Ovary (tissue), 3 donors: ENCODE measurements at regions not wholly inside any gene's neighbourhood (a gene's known extent, or its start where the extent isn't known, plus 50 kb on each side); places are given as distances from the start of the nearest gene placed in this dataset.

ENCODE experiments used
- CTCF ChIP-seq, 3 donors: fragments of 450-650 bp in 2 of 3; fragments of 200-600 bp in 1 of 3; IDR thresholded peaks; one replicate each; pipeline versions ENCODE4 v1.5.1 to v1.8.0; 2016 to 2022; ENCODE audit warnings: antibody characterized with exemption in 3 of 3, mild to moderate bottlenecking in 1 of 3
- EP300 ChIP-seq: sonication (generic); formaldehyde crosslinking; IDR thresholded peaks from one replicate; pipeline ENCODE4 v1.6.1; 2017; ENCODE audit warnings: antibody characterized with exemption
- POLR2A ChIP-seq: fragments of 450-650 bp; IDR thresholded peaks from one replicate; pipeline ENCODE4 v1.6.1; 2017; ENCODE audit warnings: antibody characterized with exemption, mild to moderate bottlenecking, moderate library complexity
- donor health status: DM: no; HTN: no; CAD: no.

GRCh38 chr5:52543594-52543993, 244.1 kb upstream of the ITGA1 start:
- TF ChIP-seq CTCF (IDR thresholded peaks at IDR 0.05) (no peak), POLR2A (no peak), EP300 (no peak)
